ENCODE measurements at regions not wholly inside any gene's neighbourhood (a gene's known extent, or its start where the extent isn't known, plus 50 kb on each side); places are given as distances from the start of the nearest gene placed in this dataset.

DNA sequence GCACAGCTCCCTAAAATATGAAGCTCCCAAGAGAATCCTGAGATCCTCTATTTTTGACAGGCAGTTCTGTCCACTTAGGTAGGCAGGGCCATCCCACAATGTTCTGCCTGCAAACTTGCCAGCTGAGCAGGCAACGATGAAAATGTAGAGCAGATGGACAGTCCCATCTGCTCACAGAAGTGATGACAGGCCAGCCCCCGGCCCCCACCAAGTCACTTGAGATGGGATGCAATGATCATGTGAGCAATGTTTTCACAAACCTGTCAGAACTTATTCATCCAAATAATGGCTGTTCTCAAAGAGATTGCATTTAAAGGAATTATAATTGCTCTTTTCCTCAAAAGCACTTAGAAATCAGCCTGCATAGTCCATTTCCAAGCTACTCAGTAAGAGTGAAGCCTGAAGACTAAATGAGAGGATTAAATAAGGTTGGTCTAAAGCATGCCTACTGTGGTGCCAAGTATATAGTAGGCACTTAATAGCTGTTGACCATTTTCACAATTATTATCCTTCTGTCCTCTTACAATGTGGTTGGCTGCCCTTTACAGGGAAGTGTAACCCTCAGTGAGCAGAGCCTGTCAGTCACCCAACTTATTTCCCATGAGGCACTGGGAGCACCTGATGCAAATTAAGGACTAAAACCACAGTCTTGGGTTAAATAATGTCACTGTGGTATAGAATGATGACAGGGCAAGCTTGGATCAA lies 301.2 kb downstream of the FGFR2 start:
- DNase-seq (ENCODE audit: low read depth in 2 of 2): no peak

- DNase-seq (ENCODE audit: low read depth in 2 of 2): no peak
These were observed 297.5 kb downstream of the FGFR2 start for GRCh38 chr10:121300723-121301122.

GRCh38 chr10:121302541-121303180 lies 295.6 kb downstream of the FGFR2 start:
- no peak for DNase-seq (ENCODE audit: low read depth in 2 of 2)

- DNase-seq (ENCODE audit: low read depth in 2 of 2): no peak
These were observed 294.9 kb downstream of the FGFR2 start for GRCh38 chr10:121303287-121303890.

GRCh38 chr10:121305066-121305465 lies 293.2 kb downstream of the FGFR2 start:
- no peak for DNase-seq (ENCODE audit: low read depth in 2 of 2)

- DNase-seq (ENCODE audit: low read depth in 2 of 2): no peak
These were observed 292.0 kb downstream of the FGFR2 start for GRCh38 chr10:121306159-121306673.

DNA sequence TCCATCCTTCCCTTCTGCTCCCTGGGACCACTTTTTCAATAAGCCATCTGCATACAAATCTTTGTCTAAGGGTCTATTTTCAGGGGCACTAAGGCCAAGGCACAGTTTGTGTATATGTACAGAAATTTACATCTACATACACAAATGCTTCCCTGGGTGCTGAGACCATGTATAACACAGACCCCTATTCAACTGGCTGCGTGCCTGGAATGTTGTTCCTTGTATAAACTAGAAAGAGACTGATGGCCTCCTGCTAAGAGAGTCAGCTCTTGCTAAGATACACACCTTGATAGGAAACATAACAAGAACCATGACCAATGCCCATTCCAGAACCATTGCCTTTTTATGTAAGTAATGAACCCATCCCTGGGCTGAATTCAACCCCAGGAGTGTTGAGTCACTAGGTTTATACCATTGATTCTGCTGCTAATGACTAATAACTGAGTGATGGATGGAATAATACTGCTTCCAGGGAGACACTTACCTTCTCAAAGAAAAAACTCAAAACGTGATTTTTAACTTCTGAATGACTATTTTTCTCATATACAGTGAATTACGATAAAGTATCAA lies 290.7 kb downstream of the FGFR2 start:
- DNase-seq (ENCODE audit: low read depth in 2 of 2): no peak

DNA sequence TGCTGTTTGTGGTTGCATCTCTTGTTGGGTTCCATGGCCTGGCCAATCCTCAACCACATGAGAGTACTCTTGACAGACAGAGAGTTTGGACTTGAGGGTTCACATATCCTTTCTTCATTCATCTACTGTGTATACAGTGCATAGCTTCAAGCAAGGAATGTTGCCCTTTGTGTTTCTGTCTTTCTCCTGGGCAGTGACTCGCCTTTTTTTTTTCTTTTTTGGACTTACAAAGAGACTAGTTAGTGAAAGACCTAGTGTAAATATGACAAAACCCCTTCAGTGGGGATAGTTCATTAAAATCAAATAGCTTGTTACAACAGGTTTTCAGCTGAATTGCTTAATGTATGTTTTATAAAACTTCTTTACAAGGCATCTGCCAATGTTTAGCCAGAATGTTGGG lies 290.2 kb downstream of the FGFR2 start:
- no peak for DNase-seq (ENCODE audit: low read depth in 2 of 2)

GRCh38 chr10:121309164-121309563 lies 289.1 kb downstream of the FGFR2 start:
- no peak for DNase-seq (ENCODE audit: low read depth in 2 of 2)

GRCh38 chr10:121310151-121310711 lies 288.0 kb downstream of the FGFR2 start:
- no peak for DNase-seq (ENCODE audit: low read depth in 2 of 2)

GRCh38 chr10:121311812-121312443 lies 286.3 kb downstream of the FGFR2 start:
- no peak for DNase-seq (ENCODE audit: low read depth in 2 of 2)

GRCh38 chr10:121312587-121312986 lies 285.7 kb downstream of the FGFR2 start:
- DNase-seq (ENCODE audit: low read depth in 2 of 2): no peak

DNA sequence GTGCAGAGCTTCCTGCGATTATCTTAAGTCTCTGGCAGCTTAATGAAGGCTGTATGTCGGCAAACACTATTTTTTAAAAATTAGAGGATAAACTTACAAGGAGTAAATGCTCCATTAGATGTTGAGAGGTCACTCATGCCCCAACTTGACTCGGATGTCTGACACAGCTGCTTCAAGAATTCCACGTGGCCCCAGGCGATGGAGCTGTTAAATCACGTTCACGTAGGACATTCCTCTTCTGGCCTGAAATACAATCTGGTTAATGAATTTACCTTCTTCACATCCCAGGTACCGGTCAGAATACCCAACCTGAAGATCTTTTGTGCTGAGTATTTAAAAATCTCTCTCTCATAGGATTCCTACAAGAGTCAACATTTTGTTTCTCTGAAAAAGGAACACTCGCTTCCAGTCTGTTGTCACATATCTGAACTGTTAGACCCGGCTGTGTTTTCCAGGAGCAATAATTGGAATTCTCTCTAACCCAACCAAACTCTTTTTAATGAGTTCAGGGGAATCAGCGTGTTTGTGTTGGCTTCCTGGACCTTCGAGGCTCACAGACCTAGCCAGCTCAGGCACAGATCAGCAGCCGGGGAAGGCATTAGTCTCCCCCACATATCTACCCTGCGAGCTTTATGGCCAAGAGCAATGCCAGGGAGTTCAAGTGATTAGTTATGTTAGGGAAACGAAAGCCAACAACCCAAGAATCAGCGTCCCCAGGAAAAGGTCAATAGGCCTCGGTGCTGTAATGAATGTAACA lies 284.9 kb downstream of the FGFR2 start:
- no peak for DNase-seq (ENCODE audit: low read depth in 2 of 2)

DNA sequence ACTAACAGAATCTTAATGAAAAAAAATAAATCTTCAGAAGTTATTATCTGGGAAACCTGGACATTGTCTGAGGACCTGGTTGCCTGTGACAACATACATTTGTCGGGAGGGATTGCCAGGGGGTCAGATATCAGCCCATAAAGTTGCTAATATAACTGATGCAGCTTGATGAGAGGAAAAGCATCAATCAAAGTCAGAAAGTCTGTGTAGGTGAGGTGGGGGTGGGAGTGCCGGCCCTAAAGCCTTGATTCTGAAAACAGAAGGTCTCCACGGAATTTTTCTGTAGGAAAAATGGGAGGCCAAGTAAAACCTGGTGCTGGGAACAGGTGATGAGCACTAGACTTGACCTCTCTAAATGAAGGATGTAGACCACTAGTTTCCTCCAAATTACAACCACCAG lies 281.8 kb downstream of the FGFR2 start:
- no peak for DNase-seq (ENCODE audit: low read depth in 2 of 2)

DNA sequence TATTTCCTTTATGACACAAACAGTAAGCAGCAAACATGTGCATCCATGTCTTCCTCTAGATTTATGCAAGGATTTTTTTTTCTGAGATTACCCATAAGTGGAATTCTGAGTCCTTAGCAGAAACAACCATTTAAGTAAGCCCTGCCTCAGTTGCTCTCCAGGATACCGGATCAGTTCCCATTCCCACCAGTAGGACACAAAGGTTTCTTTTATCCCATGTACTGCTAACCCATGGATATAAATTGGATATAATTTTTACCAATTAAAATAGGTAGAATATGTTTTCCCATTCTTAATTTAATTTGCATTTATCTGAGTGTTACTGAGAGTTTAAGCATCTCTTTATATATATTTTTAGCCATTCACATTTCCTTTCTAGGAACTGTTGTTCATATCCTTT lies 280.9 kb downstream of the FGFR2 start:
- no peak for DNase-seq (ENCODE audit: low read depth in 2 of 2)

- no peak for DNase-seq (ENCODE audit: low read depth in 2 of 2)
These were observed 276.2 kb downstream of the FGFR2 start for GRCh38 chr10:121322046-121322445.

- no peak for DNase-seq (ENCODE audit: low read depth in 2 of 2)
These were observed 275.5 kb downstream of the FGFR2 start for GRCh38 chr10:121322776-121323175.

DNA sequence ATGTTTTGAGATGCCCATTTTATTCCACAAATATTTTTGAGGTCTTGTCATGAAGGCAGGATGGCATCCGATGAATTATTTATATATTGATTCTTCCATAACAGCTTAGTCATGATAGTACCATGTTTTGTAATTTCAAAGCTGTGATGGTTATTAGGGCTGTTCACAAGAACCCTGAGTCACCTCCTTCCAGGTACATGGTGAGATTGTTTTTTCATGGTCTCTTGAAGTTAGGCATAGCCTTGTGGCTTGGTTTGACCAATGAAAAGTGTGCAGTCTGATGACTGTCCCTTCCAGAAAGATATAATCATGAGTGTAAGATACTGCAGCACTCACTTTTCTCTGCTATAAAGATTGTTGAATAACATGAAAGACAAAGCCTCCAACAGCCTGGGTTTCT lies 274.8 kb downstream of the FGFR2 start:
- no peak for DNase-seq (ENCODE audit: low read depth in 2 of 2)

DNA sequence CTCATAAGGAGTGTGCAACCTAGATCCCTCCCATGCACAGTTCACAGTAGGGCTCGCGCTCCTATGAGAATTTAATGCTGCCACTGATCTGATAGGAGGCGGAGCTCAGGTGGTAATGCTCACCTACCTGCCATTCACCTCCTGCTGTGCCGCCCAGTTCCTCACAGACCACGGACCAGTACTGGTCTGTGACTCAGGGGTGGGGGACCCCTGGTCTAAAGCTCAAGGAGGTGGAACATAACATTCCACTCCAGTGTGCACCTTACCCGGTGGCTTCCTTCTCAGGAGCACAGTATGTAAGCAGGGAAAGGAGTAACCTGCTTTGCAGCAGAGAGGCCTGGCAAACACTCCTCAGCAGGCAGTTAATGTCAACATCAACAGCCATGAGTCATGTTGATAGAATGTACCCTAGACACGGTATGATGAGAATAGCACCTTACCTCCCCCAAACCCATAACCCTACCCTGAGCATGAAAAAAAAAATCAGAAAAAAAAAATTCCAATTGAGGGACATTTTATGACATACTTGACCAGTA lies 273.5 kb downstream of the FGFR2 start:
- no peak for DNase-seq (ENCODE audit: low read depth in 2 of 2)

DNA sequence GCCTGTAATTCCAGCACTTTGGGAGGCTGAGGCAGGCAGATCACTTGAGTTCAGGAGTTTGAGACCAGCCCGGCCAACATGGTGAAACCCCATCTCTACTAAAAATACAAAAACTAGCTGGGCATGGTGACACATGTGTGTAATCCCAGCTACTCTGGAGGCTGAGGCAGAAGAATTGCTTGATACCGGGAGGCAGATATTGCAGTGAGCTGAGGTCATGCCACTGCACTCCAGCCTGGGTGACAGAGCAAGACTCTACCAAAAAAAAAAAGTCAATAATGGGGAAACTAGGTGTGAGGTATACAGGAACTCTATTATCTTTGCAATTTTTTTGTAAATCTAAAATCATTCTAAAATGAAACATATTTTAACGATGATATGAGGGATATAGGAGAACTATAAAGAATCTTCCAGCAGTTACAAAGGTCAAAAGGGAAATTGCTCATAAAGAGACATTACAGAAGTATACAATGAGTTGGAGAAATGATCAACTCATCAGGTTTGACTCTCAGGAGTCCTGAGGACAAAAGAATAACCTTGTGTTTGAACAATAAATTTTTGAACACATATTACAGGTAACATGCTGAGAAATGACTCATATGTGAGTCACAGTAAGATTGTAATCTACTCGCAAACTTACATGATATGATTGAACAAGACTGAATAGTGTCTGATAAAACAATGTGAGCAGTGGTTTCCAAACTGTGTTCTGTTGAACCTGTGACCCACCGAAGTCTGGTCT lies 272.6 kb downstream of the FGFR2 start:
- no peak for DNase-seq (ENCODE audit: low read depth in 2 of 2)
